B cell (primary cell): ENCODE measurements at regions not wholly inside any gene's neighbourhood (a gene's known extent, or its start where the extent isn't known, plus 50 kb on each side); places are given as distances from the start of the nearest gene placed in this dataset.

Source experiments
- CTCF ChIP-seq: fragments of 200-600 bp; IDR thresholded peaks from one replicate; pipeline ENCODE4 v1.8.0; 2022; ENCODE audit warnings: antibody characterized with exemption, mild to moderate bottlenecking
- EZH2 ChIP-seq: IDR thresholded peaks from 2 replicates; pipeline ENCODE4 v1.6.1; 2012; ENCODE audit warnings: borderline replicate concordance, low read depth, mild to moderate bottlenecking, moderate library complexity, low read length; ENCODE audit not compliant: insufficient read depth, poor library complexity, severe bottlenecking

GRCh38 chr21:31566611-31567010 is 92.9 kb upstream of the SOD1 start:
- TF ChIP-seq CTCF (no peak), EZH2 (no peak)
